HG03460 (cell line): ENCODE measurements at regions not wholly inside any gene's neighbourhood (a gene's known extent, or its start where the extent isn't known, plus 50 kb on each side); places are given as distances from the start of the nearest gene placed in this dataset.
"Not testable (repeated sequence)": the region's sequence is repeated elsewhere in the genome, so short reads cannot be mapped to it uniquely, and the experiment has no call there.

ENCODE experiments used
- ATAC-seq: cut with Tn5 transposase; IDR thresholded peaks from one replicate; pipeline ENCODE4 v1.9.1; 2021; ENCODE audit not compliant: unreplicated experiment

GRCh38 chr3:118168175-118168574 is 866.5 kb downstream of the IGSF11 start:
- no peak for ATAC-seq

GRCh38 chr3:118171236-118171852 is 863.3 kb downstream of the IGSF11 start:
- ATAC-seq, result no peak

- ATAC-seq, result no peak
Observed at GRCh38 chr3:118180853-118181252, 853.8 kb downstream of the IGSF11 start.

- ATAC-seq, result no peak
Observed at GRCh38 chr3:118181274-118181673, 853.4 kb downstream of the IGSF11 start.

GRCh38 chr3:118186051-118186450 is 848.6 kb downstream of the IGSF11 start:
- ATAC-seq, result no peak

- no peak for ATAC-seq
Observed at GRCh38 chr3:118187221-118187620, 847.4 kb downstream of the IGSF11 start.

- no peak for ATAC-seq
Observed at GRCh38 chr3:118196183-118196582, 838.5 kb downstream of the IGSF11 start.

- no peak for ATAC-seq
Observed at GRCh38 chr3:118199044-118199443, 835.6 kb downstream of the IGSF11 start.

GRCh38 chr3:118204052-118204656 is 830.5 kb downstream of the IGSF11 start:
- ATAC-seq, result no peak

- no peak for ATAC-seq
Observed at GRCh38 chr3:118207271-118207670, 827.4 kb downstream of the IGSF11 start.

GRCh38 chr3:118208642-118209041 is 826.0 kb downstream of the IGSF11 start:
- ATAC-seq, result no peak

- no peak for ATAC-seq
Observed at GRCh38 chr3:118213892-118214291, 820.8 kb downstream of the IGSF11 start.

- ATAC-seq, result no peak
Observed at GRCh38 chr3:118226206-118226605, 808.4 kb downstream of the IGSF11 start.

- no peak for ATAC-seq
Observed at GRCh38 chr3:118227191-118227590, 807.5 kb downstream of the IGSF11 start.

GRCh38 chr3:118228151-118228550 is 806.5 kb downstream of the IGSF11 start:
- ATAC-seq, result no peak

- no peak for ATAC-seq
Observed at GRCh38 chr3:118229196-118229595, 805.5 kb downstream of the IGSF11 start.

GRCh38 chr3:118231578-118231977 is 803.1 kb downstream of the IGSF11 start:
- no peak for ATAC-seq

GRCh38 chr3:118239253-118239652 is 795.4 kb downstream of the IGSF11 start:
- no peak for ATAC-seq

- ATAC-seq, result no peak
Observed at GRCh38 chr3:118244761-118245160, 789.9 kb downstream of the IGSF11 start.

- ATAC-seq, result no peak
Observed at GRCh38 chr3:118245312-118245711, 789.3 kb downstream of the IGSF11 start.

- not testable (repeated sequence) for ATAC-seq
Observed at GRCh38 chr3:118258850-118259249, 775.8 kb downstream of the IGSF11 start.

- no peak for ATAC-seq
Observed at GRCh38 chr3:118262800-118263402, 771.7 kb downstream of the IGSF11 start.

- no peak for ATAC-seq
Observed at GRCh38 chr3:118267588-118267987, 767.1 kb downstream of the IGSF11 start.
